Panc1 (cell line): ENCODE measurements at regions not wholly inside any gene's neighbourhood (a gene's known extent, or its start where the extent isn't known, plus 50 kb on each side); places are given as distances from the start of the nearest gene placed in this dataset.

Experiments
- ATAC-seq: fragments of 200-7000 bp; cut with Tn5 transposase; 2 replicates; pipeline ENCODE4 v1.9.1; 2020; ENCODE audit warnings: mild to moderate bottlenecking, moderate library complexity
- BruUV-seq: library from RNA; stranded (reverse); fragments of 400-500 nt; replicated peaks from 2 replicates; lab custom pipeline; 2021; lab: Mats Ljungman, UMichigan
- CTCF ChIA-PET: fragments of 300-600 bp; sonication (Branson Sonifier 250); formaldehyde crosslinking; loops from one replicate; lab custom pipeline; 2022; ENCODE audit warnings: antibody characterized with exemption; lab: Charles Lee
- POLR2A ChIA-PET: fragments of 300-600 bp; sonication (Branson Sonifier 250); formaldehyde crosslinking; loops from one replicate; lab custom pipeline; 2022; ENCODE audit warnings: antibody characterized with exemption; lab: Charles Lee
- DNase-seq: peaks from one replicate; pipeline ENCODE4 v3.0.0-alpha.2; 2010; ENCODE audit warnings: low read depth, low spot score
- H3K27ac ChIP-seq: 2 replicates; pipeline ENCODE4 v1.5.1; 2011; ENCODE audit warnings: mild to moderate bottlenecking, low read length, inconsistent platforms
- H3K27me3 ChIP-seq: fragments of 200-500 bp; sonication (Bioruptor generic); 2 replicates; pipeline ENCODE4 v1.6.0; 2014; ENCODE audit warnings: low read length, inconsistent platforms; ENCODE audit not compliant: control insufficient read depth, insufficient read depth
- H3K36me3 ChIP-seq: fragments of 200-500 bp; sonication (Bioruptor generic); 2 replicates; pipeline ENCODE4 v1.5.1; 2014; ENCODE audit warnings: inconsistent platforms, mild to moderate bottlenecking, low read length, moderate library complexity; ENCODE audit not compliant: control insufficient read depth, insufficient read depth
- H3K4me1 ChIP-seq: 2 replicates; pipeline ENCODE4 v1.5.1; 2011; ENCODE audit warnings: inconsistent platforms, mild to moderate bottlenecking, low read length, moderate library complexity; ENCODE audit not compliant: control insufficient read depth, insufficient read depth
- H3K4me3 ChIP-seq, 2 experiments: 2 replicates each; pipeline ENCODE4 v1.5.1; 2011 to 2012; ENCODE audit warnings: low read depth in 2 of 2, low read length in 2 of 2, mild to moderate bottlenecking in 2 of 2, inconsistent platforms in 1 of 2, moderate library complexity in 1 of 2
- H3K9me3 ChIP-seq: fragments of 200-500 bp; sonication (Bioruptor generic); 2 replicates; pipeline ENCODE4 v1.5.1; 2014; ENCODE audit warnings: low read depth, mild to moderate bottlenecking, inconsistent platforms, low read length, moderate library complexity; ENCODE audit not compliant: control insufficient read depth, insufficient read depth
- POLR2AphosphoS5 ChIP-seq: IDR thresholded peaks from 2 replicates; pipeline ENCODE4 v1.6.1; 2012; ENCODE audit warnings: mild to moderate bottlenecking, low read depth, low read length, moderate library complexity
- SIN3A ChIP-seq: IDR thresholded peaks from 2 replicates; pipeline ENCODE4 v1.6.1; 2012; ENCODE audit warnings: low read depth, mild to moderate bottlenecking, low read length, moderate library complexity, borderline replicate concordance; ENCODE audit not compliant: insufficient read depth
- TCF7L2 ChIP-seq: IDR thresholded peaks from 2 replicates; pipeline ENCODE4 v1.6.1; 2011; ENCODE audit warnings: mild to moderate bottlenecking, low read depth, low read length, inconsistent platforms
- in situ Hi-C: cut with HindIII; loops from 2 replicates; pipeline ENCODE4 v1.10.0; 2016; ENCODE audit warnings: low sequenced_read_pairs, low pct_unique_long_range_greater_than_20kb
- intact Hi-C: fragments of 100-400 bp; cut with micrococcal nuclease; formaldehyde crosslinking; loops from one replicate; pipeline ENCODE4 v1.10.0; 2022; ENCODE audit not compliant: unreplicated experiment
- TF ChIP-seq, protein P1 (sequence below), 2 experiments: IDR thresholded peaks; 2 replicates each; pipeline ENCODE4 v1.6.1; 2011 to 2012; ENCODE audit warnings: low read depth in 2 of 2, control low read depth in 1 of 2, low read length in 1 of 2, mild to moderate bottlenecking in 1 of 2, moderate library complexity in 1 of 2; ENCODE audit not compliant: insufficient read depth in 1 of 2
- TF ChIP-seq, protein P2 (sequence below): fragments of 450-650 bp; IDR thresholded peaks from 2 replicates; pipeline ENCODE4 v1.5.1; 2017; ENCODE audit warnings: mild to moderate bottlenecking

- ChIA-PET CTCF (no interaction called here), POLR2A (no interaction called here)
- Histone ChIP-seq H3K27ac (no peak overlapping the region), H3K9me3 (no peaks in the 10 kb centered on the region), H3K4me3 (no peak overlapping the region), H3K36me3 (no peaks in the 10 kb centered on the region), H3K4me1 (no peaks in the 10 kb centered on the region), H3K27me3 (no peaks in the 10 kb centered on the region)
- ATAC-seq (no peak), DNase-seq (no peak)
- BruUV-seq, result no TSS peak
- intact Hi-C loops, result no loop called here
- in situ Hi-C loops, result no loop called here
- TF ChIP-seq SIN3A, result no peak
- no peak for TF ChIP-seq TCF7L2
- TF ChIP-seq POLR2AphosphoS5, result no peak
- TF ChIP-seq, protein P1, sequence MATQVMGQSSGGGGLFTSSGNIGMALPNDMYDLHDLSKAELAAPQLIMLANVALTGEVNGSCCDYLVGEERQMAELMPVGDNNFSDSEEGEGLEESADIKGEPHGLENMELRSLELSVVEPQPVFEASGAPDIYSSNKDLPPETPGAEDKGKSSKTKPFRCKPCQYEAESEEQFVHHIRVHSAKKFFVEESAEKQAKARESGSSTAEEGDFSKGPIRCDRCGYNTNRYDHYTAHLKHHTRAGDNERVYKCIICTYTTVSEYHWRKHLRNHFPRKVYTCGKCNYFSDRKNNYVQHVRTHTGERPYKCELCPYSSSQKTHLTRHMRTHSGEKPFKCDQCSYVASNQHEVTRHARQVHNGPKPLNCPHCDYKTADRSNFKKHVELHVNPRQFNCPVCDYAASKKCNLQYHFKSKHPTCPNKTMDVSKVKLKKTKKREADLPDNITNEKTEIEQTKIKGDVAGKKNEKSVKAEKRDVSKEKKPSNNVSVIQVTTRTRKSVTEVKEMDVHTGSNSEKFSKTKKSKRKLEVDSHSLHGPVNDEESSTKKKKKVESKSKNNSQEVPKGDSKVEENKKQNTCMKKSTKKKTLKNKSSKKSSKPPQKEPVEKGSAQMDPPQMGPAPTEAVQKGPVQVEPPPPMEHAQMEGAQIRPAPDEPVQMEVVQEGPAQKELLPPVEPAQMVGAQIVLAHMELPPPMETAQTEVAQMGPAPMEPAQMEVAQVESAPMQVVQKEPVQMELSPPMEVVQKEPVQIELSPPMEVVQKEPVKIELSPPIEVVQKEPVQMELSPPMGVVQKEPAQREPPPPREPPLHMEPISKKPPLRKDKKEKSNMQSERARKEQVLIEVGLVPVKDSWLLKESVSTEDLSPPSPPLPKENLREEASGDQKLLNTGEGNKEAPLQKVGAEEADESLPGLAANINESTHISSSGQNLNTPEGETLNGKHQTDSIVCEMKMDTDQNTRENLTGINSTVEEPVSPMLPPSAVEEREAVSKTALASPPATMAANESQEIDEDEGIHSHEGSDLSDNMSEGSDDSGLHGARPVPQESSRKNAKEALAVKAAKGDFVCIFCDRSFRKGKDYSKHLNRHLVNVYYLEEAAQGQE (IDR thresholded peaks at IDR 0.05; ENCODE audit: insufficient read depth in 1 of 2, low read depth in 2 of 2, low read length in 1 of 2), result no peak
- TF ChIP-seq, protein P2, sequence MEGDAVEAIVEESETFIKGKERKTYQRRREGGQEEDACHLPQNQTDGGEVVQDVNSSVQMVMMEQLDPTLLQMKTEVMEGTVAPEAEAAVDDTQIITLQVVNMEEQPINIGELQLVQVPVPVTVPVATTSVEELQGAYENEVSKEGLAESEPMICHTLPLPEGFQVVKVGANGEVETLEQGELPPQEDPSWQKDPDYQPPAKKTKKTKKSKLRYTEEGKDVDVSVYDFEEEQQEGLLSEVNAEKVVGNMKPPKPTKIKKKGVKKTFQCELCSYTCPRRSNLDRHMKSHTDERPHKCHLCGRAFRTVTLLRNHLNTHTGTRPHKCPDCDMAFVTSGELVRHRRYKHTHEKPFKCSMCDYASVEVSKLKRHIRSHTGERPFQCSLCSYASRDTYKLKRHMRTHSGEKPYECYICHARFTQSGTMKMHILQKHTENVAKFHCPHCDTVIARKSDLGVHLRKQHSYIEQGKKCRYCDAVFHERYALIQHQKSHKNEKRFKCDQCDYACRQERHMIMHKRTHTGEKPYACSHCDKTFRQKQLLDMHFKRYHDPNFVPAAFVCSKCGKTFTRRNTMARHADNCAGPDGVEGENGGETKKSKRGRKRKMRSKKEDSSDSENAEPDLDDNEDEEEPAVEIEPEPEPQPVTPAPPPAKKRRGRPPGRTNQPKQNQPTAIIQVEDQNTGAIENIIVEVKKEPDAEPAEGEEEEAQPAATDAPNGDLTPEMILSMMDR, result no peak
Observed at GRCh38 chr3:82743196-82743595, 981.8 kb upstream of the GBE1 start.

GRCh38 chr3:82741346-82741745, 979.9 kb upstream of the GBE1 start:
- DNase-seq (no peak), ATAC-seq (no peak)
- TF ChIP-seq, protein P2, result no peak
- TF ChIP-seq POLR2AphosphoS5, result no peak
- H3K4me3 ChIP-seq, result no peak overlapping the region
- in situ Hi-C loops, result no loop called here
- ChIA-PET POLR2A (no interaction called here), CTCF (no interaction called here)
- H3K27ac ChIP-seq, result no peak overlapping the region
- H3K36me3 ChIP-seq, result no peaks in the 10 kb centered on the region
- intact Hi-C loops, result no loop called here
- BruUV-seq, result no TSS peak
- no peaks in the 10 kb centered on the region for H3K27me3 ChIP-seq
- H3K4me1 ChIP-seq, result no peaks in the 10 kb centered on the region
- H3K9me3 ChIP-seq, result no peaks in the 10 kb centered on the region

DNA sequence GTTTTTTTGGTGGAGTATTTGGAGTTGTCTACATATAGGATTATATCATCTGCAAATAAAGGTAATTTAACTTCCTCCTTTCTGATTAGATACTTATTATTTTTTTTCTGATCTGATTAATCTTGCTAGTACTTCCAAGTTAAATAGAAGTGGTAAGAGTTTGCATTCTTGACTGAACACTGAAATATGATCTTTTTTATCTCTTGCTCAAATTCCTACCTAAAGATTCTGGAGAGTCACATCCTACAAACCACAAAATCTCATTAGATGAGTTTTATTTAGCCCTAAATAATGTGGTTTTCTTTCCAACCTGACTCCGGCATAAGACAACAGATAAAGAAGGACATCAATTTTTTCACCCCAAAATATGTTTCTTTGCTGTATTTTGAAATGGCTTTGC, 977.9 kb upstream of the GBE1 start:
- CTCF ChIA-PET, result no interaction called here
- intact Hi-C loops (no loop called here), in situ Hi-C loops (no loop called here)
- TF ChIP-seq TCF7L2 (no peak), SIN3A (no peak)
- TF ChIP-seq, protein P2, result no peak
- no peaks in the 10 kb centered on the region for H3K4me1 ChIP-seq
- DNase-seq (no peak), ATAC-seq (no peak)
- POLR2A ChIA-PET, result no interaction called here
- no TSS peak for BruUV-seq
- H3K27ac ChIP-seq, result no peak overlapping the region
- H3K27me3 ChIP-seq, result no peaks in the 10 kb centered on the region
- no peak overlapping the region for H3K4me3 ChIP-seq
- H3K36me3 ChIP-seq, result no peaks in the 10 kb centered on the region
- H3K9me3 ChIP-seq, result no peaks in the 10 kb centered on the region
